HG02973 (cell line): ENCODE measurements at regions not wholly inside any gene's neighbourhood (a gene's known extent, or its start where the extent isn't known, plus 50 kb on each side); places are given as distances from the start of the nearest gene placed in this dataset.

Experiments
- ATAC-seq: cut with Tn5 transposase; IDR thresholded peaks from one replicate; pipeline ENCODE4 v1.9.1; 2021; ENCODE audit warnings: moderate library complexity; ENCODE audit not compliant: unreplicated experiment

DNA sequence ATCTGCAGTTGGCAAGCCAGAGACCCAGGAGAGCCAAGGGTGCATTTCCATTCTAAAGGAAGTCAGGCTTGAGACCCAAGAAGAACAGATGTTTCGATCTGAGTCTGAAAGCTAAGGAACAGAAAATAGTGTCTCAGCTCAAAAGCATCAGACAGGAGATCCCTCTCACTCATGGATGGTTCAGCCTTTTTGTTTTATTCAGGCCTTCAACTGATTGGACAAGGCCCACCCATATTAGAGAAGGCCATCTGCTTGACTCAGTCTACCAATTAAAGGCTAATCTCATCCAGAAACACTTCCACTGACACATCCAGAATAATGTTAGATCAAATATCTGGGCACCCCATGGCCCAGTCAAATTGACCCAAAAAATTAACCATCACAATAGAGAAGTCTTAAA is 255.0 kb downstream of the TXNL1 start:
- ATAC-seq = no peak

DNA sequence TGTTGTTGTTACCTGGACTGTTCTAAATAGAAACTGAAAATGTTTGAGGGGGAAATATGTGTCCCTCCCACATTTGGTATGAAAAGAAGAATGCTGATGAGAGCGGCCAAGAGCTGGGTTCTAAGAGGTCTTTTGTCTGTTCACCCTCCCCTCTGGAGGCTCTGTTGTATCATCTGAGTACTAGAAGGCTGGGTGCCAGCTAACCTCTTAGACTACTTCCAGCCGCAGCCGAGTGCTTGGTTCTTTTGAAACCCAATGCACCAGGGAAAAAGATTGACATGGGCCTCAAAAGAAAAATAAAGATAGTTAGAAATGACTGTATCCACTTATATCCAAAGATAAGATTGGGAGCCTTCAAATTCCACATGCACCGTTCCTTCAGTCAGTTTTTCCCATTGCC is 255.9 kb downstream of the TXNL1 start:
- ATAC-seq = no peak

DNA sequence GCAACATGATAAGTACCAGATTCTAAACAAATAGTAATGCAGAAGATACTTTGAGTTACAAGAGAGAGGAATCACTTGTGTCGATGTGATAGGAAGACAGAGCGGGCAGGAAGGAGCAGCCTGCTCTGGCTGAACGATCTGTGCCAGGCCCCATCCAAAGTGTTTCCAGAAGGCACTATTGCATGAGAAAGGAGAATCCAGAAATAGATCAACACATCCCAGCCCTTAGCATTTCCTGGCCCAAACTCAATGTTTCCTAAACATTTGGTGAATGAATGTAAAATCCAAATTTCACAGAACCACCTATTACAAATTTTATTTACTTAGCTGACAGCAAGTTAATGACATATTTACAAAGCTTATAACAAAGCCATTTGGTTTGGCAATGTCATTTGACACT is 257.2 kb downstream of the TXNL1 start:
- no peak for ATAC-seq

DNA sequence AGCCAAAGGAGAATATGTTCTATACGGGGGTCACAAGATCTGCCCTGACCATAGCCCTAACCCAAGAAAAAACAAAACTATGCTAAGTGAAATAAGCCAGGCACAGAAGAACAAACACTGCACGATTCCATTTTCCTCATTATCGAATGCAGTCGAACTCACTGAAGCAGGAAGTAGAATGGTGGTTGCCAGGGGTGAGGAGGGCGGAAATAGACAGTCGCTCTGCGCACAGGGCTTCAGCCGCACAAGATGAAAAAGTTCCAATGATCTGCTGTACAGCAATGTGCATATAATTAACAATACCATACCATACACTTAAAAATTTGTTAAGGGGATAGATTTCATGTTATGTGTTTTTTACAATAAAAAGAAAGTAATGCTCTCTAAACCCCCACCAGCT is 257.7 kb downstream of the TXNL1 start:
- ATAC-seq = no peak

DNA sequence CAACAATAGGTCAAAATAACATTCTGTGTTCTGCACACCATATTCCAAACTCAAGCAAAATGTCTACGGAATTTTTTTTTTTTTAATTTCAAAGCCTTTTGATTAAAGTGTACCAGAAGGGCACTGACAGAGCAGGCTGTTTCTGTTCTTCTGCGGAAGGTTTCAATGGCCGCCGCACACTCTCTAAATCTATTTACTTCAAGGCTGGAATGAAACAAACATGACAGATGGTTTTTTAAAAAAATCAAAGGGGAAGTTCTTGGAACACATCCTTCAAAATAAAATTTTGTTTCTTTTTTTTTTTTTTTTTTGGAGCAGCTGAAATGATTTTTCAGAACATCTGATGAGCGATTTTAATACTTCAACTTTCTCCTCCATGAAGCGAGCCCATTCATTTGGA is 259.1 kb downstream of the TXNL1 start:
- ATAC-seq = no peak

DNA sequence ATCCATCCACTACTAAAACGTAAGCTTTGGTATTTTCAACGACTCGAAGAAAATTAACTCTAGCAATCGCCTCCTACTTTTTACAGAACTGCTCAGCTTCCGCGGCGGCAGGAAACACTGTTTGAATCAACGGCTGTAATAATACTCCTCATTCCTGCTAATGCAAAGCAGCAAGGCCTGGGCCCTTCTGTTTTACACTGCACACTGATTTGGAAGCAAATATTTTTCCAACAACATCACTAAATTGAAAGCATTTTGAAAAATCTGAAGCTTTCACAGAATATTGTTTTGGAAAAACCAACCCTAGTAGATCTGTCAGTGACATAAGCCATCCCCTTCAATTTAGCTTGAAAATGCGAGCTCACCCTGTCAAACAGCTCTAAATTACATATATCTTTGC is 261.2 kb downstream of the TXNL1 start:
- ATAC-seq = no peak

DNA sequence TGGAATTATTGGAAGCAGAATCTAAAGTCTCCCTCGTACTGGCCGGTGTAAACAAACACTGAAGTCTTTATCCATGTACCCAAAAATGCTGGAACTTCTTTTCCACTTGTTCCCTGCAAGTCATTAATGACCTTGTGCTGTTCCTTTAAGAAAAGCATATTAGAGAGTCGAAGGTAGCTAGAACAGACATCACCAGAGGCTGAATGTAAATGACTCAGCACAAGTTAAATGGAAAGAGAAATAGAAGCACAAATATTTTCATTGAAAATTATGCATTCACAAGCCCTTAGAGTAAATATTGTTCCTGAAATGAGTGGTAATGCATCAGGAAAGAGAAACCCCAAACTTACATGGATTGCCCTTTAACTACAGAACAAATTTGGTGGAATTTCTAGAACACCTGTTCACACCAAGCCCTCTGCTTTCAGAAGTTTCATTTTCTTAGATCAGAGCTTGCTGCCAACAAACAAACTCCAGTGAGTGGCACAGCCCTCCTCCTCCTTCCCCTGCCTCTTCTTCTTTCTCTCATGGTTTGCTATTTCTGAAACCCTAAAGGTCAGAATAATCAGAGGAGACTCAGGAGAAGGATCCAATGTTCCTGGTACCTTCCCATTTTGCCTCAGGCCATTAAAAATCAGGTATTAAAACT is 264.3 kb downstream of the TXNL1 start:
- no peak for ATAC-seq

DNA sequence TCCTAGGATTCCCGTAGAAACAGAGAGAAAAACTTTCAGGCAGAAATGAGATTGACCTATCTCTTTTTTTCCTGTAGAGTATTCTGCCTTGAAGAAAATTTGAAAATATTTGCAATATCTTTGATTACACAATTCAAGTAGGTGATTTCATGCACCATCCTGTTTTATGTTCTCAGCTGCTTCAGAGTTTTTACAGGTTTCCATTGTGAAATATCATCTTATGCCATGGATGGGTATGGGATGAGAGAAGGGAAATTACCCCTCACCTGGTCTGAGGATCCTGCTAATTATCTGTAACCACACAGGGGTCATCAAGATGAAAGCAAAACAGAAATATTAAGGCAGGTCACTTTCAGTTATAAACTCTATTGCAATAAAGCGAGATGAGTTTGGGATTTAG is 264.8 kb downstream of the TXNL1 start:
- ATAC-seq = no peak

DNA sequence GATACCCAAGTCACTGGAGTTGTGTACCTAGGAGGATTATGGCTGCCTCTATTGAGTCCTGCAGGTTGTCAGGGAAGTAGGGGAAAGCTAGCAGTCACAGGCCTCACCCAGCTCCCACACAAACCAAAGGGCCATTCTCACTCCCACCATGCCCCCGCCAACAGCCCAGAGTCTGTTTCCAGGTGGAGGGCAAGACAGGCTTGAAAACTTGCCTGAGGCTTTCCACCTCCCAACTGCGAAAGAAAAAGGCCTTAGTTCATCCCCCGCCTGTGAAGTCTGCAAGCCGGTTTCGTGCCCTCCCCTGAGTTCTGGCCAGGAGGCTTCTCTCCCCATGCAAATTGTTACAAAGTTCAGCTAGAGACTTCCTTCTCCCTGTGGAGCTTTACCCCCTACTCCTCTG is 270.3 kb downstream of the TXNL1 start:
- no peak for ATAC-seq

DNA sequence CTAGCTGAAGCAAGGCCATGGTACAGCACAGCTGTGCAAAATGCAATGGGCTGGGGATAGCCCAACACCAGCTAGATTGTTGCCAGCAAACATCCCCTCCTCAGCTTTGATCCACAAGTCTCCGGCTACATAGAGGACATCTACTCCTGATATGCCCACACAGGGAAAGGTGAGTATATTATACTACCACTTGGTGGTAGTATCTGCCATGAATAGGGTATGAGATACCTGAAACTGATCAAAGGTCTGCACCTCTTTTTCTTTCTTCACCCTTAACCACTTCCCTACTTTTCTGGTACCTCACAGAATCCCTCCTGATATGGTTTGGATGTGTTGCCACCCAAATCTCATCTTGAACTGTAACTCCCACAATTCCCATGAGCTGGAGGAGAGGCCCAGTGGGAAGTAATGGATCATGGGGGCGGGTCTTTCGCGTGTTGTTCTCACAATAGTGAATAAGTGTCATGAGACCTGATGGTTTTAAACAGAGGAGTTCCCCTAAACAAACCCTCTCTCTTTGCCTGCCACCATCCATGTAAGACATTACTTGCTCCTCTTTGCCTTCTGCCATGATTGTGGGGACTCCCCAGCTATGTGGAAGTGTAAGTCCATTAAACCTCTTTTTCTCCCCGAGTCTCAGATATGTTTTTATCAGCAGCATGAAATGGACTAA is 279.6 kb downstream of the TXNL1 start:
- no peak for ATAC-seq

DNA sequence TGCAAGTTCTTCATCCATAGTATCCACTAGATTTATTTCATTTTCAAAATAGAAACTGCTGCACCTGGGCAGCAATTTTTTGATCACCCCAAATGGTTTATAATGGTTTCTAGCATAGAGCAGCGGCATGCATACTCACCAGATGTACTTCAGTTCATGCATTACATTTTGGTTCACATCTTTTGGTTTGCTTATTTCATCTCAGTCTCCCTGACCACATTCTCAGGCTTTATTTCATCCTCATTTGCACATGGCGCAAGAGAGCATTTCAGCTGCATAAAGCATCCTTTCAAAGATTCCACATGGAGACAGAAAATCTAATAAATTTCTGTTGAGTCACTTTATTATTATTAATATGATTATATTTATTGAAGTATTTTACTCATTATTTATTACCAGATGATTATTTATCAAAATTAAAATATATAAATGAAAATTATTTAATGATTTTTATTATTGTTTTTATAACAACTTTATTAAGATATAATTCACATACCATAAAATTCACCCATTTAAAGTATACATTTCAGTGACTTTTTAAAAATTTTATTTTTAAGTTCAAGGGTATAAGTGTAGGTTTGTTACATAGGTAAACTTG is 284.6 kb downstream of the TXNL1 start:
- no peak for ATAC-seq

DNA sequence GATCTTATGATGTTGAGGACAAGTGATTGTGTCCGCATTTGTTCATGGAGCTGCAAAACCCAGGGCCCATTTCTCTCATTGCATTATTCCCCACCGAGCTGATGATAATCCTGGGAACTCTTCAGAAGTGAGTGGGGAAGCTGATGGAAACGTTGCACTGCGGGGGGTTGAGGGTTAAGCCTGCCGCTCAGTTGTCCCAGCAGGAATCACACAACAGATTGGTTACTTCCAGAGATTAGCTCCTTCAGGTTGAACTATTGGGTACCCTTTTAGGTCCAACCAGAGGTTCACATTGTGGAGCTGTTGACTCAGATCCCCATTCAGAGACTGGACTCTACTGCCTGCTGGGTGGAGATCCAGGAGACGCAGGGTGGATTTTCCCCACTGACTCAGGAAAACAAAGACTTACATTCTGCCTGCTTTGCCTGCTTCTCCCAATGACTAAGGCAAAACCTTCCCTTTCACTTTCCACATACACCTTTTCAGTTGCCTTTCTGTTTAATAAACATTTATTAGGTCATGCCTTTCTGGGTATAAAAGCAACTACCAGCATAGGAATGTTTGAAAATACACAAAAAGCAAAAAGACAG is 286.4 kb downstream of the TXNL1 start:
- ATAC-seq = no peak

DNA sequence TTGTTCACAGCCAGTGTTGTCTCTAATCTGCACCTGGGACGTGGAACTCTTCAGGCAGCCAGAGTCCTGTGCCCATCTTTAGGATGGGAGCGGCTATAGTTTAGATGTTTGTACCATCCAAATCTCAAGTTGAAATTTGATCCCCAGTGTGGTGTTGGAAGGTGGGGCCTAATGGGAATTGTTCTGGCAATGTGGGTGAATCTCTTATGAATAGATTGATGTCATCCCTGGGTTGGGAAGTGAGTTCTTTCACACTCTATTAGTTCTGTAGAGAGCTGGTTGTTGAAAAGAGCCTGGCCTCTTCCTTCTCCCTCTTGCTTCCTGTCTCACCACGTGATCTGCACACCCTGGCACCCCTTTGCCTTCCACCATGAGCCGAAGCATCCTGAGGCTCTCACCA is 300.9 kb downstream of the TXNL1 start:
- ATAC-seq = no peak

DNA sequence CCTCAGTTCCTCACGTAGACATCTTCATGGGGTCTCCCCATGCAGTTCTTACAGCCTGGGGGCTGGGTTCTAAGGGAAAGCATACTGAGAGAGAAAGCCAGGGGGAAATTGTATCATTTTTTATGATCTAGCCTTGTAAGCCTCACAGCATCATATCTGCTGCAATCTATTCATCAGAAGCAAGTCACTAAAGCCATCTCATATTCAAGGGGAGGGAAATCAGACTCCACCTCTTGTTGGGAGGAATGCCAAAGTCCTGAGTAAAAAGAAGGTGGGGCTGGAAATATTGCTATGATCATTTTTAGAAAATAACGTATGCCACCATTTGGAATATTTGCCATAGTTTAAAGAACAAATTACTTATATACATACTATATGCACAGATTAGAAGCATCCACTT is 304.6 kb downstream of the TXNL1 start:
- ATAC-seq = no peak

DNA sequence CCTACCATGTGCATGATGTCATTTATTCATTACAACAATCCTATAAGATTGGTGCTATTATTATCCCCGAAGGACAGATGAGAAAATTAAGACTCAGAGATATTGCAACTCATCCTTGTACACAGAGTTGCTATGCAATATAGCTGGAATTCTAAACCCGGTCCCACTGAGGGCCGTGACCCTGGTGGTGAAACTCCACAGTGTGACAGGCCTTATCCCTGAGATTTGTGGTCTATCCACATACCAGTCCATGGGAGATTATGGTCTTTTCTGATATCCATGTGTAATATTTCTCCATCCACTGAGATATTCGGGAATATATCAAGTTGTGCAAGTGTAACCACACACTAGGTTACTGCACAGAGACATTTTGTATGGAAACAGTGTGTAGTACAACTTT is 305.2 kb downstream of the TXNL1 start:
- no peak for ATAC-seq

DNA sequence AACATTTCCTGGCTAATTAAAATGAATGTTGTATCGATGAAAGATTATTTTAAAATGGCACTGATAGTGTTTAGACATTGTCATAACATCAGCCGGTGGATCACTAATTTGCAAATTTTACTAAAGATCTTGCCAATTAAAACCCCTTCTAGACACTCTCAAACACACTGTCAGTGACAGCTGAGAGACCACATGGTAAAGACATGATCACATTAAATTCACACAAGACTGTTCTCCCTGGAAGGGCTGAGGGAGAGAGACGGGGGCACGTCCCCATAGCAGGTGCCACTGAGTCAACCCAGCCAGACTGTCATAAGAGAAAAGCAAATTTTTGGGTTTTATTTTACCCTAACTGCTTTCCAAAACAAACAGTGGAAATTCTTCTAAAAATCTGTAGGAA is 306.0 kb downstream of the TXNL1 start:
- ATAC-seq = no peak

DNA sequence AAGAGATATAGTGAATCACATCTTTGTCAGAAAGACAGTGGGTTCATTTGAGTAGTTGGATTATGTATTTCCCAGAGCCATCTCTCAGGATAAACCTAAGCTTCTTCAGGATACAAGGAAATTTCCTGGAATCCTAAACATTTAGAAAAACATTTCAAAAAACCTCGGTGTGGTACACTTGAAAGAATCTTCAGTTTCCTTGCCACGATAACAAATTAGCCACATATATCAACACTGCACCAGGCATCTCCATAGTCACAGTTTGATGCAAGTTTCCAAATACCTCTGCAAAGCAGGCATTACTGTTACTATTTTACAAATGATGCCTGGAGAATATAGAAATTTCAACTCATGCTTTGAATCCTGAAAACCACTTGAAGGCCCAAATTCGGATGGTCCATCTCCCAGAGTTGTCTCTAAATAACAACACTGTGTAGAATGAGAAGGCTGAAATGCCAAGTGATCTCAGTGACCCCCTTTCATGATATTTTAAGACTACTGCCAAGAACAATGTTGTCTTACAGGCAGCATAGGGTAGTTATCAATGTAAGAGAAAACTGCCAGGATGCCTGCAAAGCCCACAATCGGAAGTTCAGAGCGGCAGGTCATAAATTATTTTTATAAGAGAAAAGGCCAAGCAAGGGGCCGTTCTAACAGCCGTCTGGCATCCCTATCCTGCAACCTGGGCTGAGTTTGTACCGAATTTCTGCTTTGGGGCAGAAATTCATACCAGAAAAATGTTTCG is 307.9 kb downstream of the TXNL1 start:
- no peak for ATAC-seq

DNA sequence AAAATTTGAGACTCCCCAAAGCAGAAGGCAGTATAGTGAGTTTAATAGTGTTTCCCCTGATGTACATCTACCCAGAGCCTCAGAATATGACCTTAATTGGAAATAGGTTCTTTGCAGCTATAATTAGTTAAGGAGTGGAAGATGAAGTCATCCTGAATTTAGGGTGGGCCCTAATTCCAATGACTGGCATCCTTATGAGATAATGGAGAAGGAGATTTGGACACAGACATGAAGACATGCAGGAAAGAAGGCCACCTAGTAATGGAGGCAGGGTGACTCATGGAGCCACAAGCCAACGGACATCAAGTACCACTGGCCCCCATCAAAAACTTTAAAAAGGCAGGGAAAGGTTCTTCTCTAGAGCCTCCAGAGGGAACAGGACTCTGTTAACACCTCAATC is 308.9 kb downstream of the TXNL1 start:
- no peak for ATAC-seq

DNA sequence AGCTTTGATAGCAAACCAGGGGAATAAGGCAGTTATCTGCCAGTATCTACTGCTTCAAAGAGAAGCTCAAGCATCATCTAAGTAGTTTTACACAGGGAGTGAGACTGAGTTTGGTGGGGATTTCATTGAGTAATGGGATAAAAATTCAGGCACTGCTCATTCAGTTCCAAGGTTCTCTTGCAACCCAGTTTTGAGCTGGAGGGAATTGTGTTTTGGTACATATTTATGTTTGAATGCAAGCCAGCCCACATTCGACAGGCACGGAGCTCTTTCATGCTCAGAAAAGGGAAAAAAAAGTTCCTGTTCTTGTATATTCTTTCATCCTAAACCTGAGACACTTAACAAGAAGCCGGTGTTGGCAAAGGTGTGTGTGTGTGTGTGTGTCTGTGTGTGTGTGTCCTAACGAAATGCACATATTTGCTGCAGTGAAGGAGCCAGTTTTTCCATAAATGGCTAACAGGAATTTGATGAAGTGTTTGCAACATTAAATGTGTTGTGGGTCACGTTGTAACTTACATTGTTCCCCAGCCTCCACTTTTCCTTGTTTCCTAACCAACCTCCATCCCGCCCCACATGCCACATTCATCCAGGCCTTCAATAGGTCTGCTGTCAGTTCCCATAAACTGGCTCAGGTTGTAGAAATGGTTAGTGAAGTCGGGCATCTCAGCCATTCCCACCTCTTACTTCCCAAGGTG is 311.1 kb downstream of the TXNL1 start:
- no peak for ATAC-seq

DNA sequence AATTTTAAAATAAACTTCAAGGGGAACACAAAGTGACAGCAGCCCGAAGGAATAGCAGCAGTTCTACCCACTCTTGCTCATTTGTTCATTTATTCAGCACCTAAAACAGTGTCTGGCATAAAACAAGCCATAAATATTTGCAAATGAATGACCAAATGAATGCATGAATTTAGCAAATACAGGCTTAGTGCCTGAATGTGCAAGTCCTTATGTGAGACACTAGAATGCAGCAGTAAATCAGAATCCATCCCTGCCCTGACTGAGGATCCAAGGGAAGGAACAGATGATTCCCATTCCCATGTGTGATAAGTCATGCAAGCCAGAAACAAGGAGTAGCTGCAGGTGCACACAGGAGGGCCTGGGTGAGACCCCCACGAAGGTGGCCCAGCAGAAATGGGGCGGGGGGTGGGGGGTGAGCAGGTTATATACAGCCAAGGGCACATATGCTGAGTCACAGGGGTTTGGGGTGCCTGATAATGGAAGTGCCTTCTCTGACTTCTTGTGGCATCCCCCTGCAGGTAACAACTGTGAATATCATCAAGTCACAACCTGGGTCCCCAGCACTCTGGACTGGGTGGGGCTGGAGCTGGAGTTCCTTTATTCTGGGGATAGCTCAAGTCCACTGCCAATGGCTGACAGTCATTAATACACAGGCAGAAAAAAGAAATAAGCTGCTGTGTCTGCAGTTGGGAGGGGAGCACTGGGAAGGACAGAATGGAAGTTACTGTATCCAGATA is 311.9 kb downstream of the TXNL1 start:
- ATAC-seq = no peak
